GM18873 (cell line): ENCODE measurements at regions not wholly inside any gene's neighbourhood (a gene's known extent, or its start where the extent isn't known, plus 50 kb on each side); places are given as distances from the start of the nearest gene placed in this dataset.

Source experiments
- ATAC-seq: cut with Tn5 transposase; IDR thresholded peaks from one replicate; pipeline ENCODE4 v1.9.1; 2021; ENCODE audit warnings: mild to moderate bottlenecking, moderate library complexity, moderate number of reproducible peaks; ENCODE audit not compliant: unreplicated experiment, low FRiP score

GRCh38 chr13:106686163-106686562 lies 118.2 kb upstream of the ARGLU1 start:
- ATAC-seq: no peak

- no peak for ATAC-seq
Measured at GRCh38 chr13:106685143-106685542, 117.2 kb upstream of the ARGLU1 start.

DNA sequence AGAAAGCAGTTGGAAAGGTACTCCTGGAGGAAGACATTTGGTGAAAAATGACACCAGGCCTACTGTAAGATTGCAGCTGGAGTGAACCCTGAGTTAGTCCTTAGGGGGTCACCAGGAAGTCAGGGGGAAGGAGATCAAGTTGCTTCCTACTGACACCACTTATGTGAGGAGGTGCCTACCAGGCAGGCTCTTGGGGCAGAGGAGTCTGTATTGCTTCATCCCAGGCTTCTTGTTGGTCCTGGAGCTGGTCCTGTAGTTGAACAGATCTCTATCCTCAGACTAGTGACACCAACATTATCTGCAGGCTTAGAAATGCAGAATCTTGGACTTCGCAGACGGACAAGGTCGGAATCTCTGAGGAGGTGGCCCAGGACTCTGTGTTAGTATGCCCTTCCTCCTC lies 116.0 kb upstream of the ARGLU1 start:
- no peak for ATAC-seq

- no peak for ATAC-seq
Measured at GRCh38 chr13:106683179-106683578, 115.2 kb upstream of the ARGLU1 start.

GRCh38 chr13:106681997-106682396 lies 114.1 kb upstream of the ARGLU1 start:
- ATAC-seq: no peak

GRCh38 chr13:106681536-106681935 lies 113.6 kb upstream of the ARGLU1 start:
- no peak for ATAC-seq

- ATAC-seq: no peak
Measured at GRCh38 chr13:106680796-106681472, 113.0 kb upstream of the ARGLU1 start.

DNA sequence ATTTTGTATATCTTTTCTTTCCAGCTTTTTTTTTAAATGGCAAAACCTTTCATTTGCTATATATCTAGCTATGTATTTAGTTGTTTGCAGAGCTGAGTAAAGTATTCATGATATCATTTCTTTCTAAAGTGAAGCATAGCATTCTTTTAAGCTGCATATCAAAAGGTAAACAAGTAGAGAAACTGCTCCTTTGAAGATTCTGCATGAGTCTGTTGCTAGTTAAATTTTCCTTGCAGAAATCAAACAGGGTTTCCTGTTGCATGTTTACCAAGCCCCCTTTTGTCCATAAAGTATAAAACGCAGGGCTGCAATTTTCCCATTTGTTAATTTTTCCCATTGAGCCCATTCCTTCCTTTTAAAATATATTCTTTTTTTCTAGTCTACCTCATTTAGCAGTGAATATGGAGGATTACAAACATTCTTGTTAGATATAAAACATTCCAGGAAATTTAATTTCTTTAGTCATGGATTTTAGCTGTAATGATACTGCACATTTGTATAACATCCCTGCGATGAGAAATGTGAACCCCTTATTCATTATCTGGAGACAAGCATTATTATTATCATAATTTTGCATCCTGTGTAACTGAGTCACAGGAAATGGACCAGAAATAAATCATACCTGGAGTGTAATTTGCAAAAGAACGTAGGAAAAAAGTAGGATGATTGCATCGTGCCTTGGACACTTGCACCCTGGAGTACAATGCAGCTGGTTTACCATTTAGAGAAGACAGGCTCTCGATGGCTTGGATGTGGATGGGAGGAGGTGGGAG lies 110.9 kb upstream of the ARGLU1 start:
- no peak for ATAC-seq

DNA sequence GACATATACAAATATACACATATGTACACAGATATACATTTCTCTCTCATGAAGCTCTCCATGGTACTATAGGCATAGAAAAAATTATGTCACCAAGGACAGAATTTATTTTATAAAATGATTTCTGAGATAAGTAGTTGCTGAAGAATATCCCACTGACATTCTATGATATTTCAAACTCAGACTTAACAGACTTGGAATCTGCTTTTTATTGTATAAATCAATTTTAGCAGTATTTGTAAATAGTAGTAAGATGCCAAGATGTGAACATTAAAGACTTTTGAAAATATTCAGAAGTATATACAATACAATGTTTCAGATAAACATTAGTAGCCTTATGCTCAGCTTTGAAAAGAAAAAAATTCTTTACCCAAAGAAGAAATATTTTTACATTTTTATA lies 107.4 kb upstream of the ARGLU1 start:
- ATAC-seq: no peak

DNA sequence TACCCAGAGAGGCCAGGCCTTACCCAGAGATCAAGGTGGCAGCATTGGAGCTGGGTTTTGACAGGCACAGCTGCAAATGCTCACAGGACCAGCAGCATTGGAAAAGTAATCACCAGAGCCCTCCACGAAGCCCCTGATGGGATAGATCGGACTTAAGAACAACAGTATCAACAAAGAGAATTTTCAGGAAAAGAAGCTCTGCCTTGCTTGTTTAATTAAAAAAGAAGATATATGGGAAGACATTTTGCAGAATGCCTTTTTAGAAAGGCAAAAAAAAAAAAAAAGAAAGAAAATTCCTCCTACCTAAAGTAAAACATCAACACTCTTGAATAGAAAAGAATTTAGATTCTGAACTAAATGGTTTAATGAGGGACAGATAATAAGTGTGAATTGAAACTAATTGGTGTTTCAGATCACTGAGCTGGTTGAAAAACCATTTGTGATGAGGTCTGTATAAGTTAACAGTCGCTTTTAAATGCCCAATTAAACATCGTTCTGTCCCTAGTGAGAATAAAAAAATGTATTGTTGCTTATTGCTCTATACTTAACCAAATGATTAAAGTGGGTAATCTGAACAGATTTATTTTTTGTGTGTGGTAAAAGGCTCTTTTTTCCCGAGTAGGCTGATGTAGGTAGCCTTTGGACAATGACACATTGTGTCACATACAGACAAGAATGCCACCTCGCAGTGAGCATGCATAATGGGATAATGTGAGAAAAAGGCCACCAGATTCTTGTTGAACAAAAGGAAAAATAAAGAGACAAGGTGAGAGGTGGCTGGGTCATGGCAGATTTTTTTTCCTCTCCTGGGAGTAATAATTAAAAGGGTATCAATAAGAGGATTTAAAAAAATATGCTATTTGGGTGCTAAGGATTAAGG lies 93.0 kb upstream of the ARGLU1 start:
- ATAC-seq: no peak

- no peak for ATAC-seq
Measured at GRCh38 chr13:106657104-106657503, 89.2 kb upstream of the ARGLU1 start.

- ATAC-seq: no peak
Measured at GRCh38 chr13:106656186-106656585, 88.2 kb upstream of the ARGLU1 start.

- no peak for ATAC-seq
Measured at GRCh38 chr13:106651442-106651841, 83.5 kb upstream of the ARGLU1 start.

DNA sequence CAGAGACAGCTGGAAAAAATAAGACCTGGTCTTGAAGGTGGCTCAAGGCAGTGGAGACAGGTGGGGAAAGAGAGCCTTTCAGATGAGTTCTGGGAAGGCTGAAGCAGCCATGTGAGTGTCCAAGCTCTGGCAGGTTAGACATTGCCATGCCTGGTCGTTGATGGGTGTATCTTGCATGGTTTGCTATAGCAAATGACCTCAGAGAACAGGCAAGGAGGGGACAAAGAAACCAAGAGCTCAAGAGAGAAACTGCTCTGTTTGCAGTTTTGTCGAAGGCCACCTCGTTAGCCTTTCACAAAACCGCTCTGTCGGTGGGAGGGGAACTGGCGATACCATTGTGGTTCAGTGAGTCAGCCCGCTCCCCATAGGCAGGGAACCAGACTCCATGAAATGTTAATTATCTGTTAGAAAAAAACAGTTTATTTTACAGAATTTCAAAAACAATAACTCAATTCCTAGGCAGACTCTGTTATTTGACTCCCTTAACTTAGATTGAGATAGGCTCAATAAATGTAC lies 82.8 kb upstream of the ARGLU1 start:
- no peak for ATAC-seq

DNA sequence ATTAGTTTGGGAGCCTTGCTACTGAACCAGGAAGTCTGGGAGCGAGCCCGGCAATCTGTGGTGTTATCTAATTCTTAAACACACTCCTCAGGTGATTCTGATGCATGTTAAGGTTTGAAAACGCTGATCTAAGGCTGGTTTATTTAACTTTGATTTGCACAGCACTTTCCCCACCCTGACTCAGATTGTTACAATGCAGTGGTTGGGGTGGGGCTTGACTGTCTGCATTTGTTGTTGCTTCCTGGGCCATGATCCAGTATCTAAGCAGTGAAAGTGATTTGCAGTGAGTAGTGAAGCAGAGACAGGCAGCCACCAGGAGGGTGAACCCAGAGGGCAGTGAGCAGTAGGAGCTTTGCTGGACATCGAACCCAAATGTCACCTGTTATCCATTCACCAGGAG lies 81.6 kb upstream of the ARGLU1 start:
- ATAC-seq: no peak

DNA sequence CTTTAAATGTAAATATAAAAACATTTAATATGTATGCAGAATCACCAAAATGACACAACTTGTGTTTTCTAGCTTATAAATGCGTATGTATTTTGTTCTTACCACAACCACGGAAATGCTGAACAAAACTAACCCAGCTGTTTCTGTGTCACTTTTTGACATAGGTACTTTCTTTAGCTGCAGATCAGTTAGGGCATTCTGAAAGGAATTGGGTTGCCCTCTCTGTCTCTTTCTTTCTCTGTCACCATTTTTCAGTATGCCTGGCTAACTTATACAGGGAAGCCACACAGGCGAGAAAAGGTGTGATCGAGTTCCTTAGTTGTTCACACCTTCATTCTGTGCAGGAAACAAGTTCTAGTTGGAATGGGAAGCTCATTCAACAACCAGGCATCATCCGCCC lies 72.6 kb upstream of the ARGLU1 start:
- no peak for ATAC-seq

GRCh38 chr13:106637519-106637918 lies 69.6 kb upstream of the ARGLU1 start:
- ATAC-seq: no peak

- no peak for ATAC-seq
Measured at GRCh38 chr13:106636492-106636891, 68.6 kb upstream of the ARGLU1 start.

DNA sequence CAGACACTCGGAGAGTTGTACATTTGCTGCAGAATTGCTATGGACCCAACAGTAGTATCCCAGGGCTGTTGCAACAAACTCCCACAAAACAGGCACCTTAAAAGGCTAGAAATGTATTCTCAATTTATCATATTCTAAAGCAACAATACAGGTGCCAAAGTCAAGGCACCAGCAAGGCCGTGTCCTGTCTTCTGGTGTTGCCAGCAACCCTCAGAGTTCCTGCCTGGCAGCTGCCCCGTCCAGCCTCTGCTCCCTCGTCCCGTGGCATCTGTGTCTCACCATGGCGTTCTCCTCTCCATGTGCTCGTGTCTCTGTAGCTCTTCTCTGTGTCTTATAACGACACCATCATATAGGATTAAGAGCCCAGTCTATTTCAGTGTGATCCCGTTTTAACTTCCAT lies 67.7 kb upstream of the ARGLU1 start:
- ATAC-seq: no peak

- ATAC-seq: no peak
Measured at GRCh38 chr13:106633321-106633720, 65.4 kb upstream of the ARGLU1 start.

GRCh38 chr13:106630650-106631049 lies 62.7 kb upstream of the ARGLU1 start:
- no peak for ATAC-seq
